GM20000 (cell line): ENCODE measurements at regions not wholly inside any gene's neighbourhood (a gene's known extent, or its start where the extent isn't known, plus 50 kb on each side); places are given as distances from the start of the nearest gene placed in this dataset.

ENCODE experiments used
- DNase-seq: peaks from one replicate; pipeline ENCODE4 v3.0.0; 2012; ENCODE audit warnings: low spot score
- CTCF ChIP-seq: IDR thresholded peaks from 2 replicates; pipeline ENCODE4 v1.5.1; 2012; ENCODE audit warnings: mild to moderate bottlenecking, control low read depth; ENCODE audit errors: extremely low read depth, missing control alignments

GRCh38 chr20:11060423-11061185 is 386.8 kb upstream of the JAG1 start:
- no peak for DNase-seq
- TF ChIP-seq CTCF: no peak

- TF ChIP-seq CTCF: no peak
- DNase-seq: no peak
Measured at GRCh38 chr20:11063444-11063843, 389.6 kb upstream of the JAG1 start.

GRCh38 chr20:11064946-11065345 is 391.1 kb upstream of the JAG1 start:
- DNase-seq: no peak
- no peak for TF ChIP-seq CTCF

- no peak for DNase-seq
- TF ChIP-seq CTCF: no peak
Measured at GRCh38 chr20:11067359-11067758, 393.6 kb upstream of the JAG1 start.

- TF ChIP-seq CTCF: no peak
- DNase-seq: no peak
Measured at GRCh38 chr20:11072982-11073381, 399.2 kb upstream of the JAG1 start.

- no peak for DNase-seq
Measured at GRCh38 chr20:11076434-11077105, 402.8 kb upstream of the JAG1 start.

More at GRCh38 chr20:11076434-11077105, 402.8 kb upstream of the JAG1 start:
- no peak for TF ChIP-seq CTCF
